GM19372 (cell line): ENCODE measurements at regions not wholly inside any gene's neighbourhood (a gene's known extent, or its start where the extent isn't known, plus 50 kb on each side); places are given as distances from the start of the nearest gene placed in this dataset.

ENCODE experiments used
- ATAC-seq: cut with Tn5 transposase; IDR thresholded peaks from one replicate; pipeline ENCODE4 v1.9.1; 2021; ENCODE audit warnings: mild to moderate bottlenecking, low read depth, moderate library complexity; ENCODE audit not compliant: unreplicated experiment

- no peak for ATAC-seq
These were observed 57.0 kb downstream of the PHLDA1 start for GRCh38 chr12:75974323-75975187.

- no peak for ATAC-seq
These were observed 60.3 kb downstream of the PHLDA1 start for GRCh38 chr12:75971253-75971652.

GRCh38 chr12:75970310-75970709 lies 61.3 kb downstream of the PHLDA1 start:
- ATAC-seq = no peak

- no peak for ATAC-seq
These were observed 61.8 kb downstream of the PHLDA1 start for GRCh38 chr12:75969768-75970167.

GRCh38 chr12:75965661-75966060 lies 65.9 kb downstream of the PHLDA1 start:
- ATAC-seq = no peak

GRCh38 chr12:75964150-75964549 lies 67.4 kb downstream of the PHLDA1 start:
- peak; percentile 64 for ATAC-seq

- ATAC-seq = no peak
These were observed 69.7 kb downstream of the PHLDA1 start for GRCh38 chr12:75961878-75962277.

GRCh38 chr12:75960954-75961661 lies 70.5 kb downstream of the PHLDA1 start:
- ATAC-seq = no peak

- ATAC-seq = peak; percentile 56
These were observed 71.3 kb downstream of the PHLDA1 start for GRCh38 chr12:75960086-75960910.

GRCh38 chr12:75959506-75959905 lies 72.1 kb downstream of the PHLDA1 start:
- ATAC-seq = no peak

GRCh38 chr12:75959060-75959459 lies 72.5 kb downstream of the PHLDA1 start:
- ATAC-seq = no peak

GRCh38 chr12:75955251-75955650 lies 76.3 kb downstream of the PHLDA1 start:
- ATAC-seq = no peak

- ATAC-seq = no peak
These were observed 76.8 kb downstream of the PHLDA1 start for GRCh38 chr12:75954749-75955148.

GRCh38 chr12:75954041-75954440 lies 77.5 kb downstream of the PHLDA1 start:
- ATAC-seq = no peak

GRCh38 chr12:75953312-75953906 lies 78.2 kb downstream of the PHLDA1 start:
- ATAC-seq = no peak

- ATAC-seq = no peak
These were observed 79.9 kb downstream of the PHLDA1 start for GRCh38 chr12:75951399-75952278.

GRCh38 chr12:75947156-75947723 lies 84.3 kb downstream of the PHLDA1 start:
- no peak for ATAC-seq

GRCh38 chr12:75945581-75945980 lies 86.0 kb downstream of the PHLDA1 start:
- ATAC-seq = no peak

- no peak for ATAC-seq
These were observed 86.6 kb downstream of the PHLDA1 start for GRCh38 chr12:75944905-75945432.
